ENCODE measurements at regions not wholly inside any gene's neighbourhood (a gene's known extent, or its start where the extent isn't known, plus 50 kb on each side); places are given as distances from the start of the nearest gene placed in this dataset.

DNA sequence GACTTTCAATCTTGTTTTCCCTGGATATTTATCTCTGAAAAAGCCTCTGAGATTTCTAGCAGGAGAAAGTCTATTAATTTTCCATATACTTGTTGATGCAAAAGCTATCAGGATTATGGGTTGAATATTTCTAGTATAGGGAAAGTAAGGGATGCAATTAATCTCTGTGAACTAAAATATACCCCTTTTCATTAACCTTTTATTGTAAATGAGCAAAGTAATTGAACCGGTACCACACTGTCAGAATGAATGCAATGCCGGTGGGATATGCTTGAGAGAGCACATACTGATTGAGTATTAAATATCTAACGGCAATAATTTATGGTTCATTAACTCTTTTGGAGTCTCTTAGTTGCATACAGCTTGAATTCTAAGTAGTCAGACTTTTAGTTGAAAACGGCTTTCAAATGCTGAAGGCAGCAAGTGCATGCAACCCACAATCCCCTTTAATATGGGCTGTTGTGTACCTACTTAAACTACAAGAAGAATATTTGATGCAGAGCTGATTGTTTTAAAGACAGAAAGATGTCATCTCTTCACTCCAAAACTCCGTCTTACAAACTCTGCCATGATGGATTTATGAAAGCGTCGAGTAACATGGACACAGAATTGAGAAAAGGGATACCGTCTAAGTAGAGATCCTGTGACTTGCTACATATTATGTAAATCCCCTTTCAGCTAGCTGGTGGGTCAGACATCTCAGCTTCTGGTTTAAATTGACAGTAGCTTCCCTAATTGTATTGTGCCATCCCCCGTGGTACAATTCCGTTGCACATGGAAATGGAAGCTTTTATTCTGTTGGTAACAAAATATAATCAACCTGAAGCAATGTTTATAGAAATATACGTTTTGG, 141.3 kb upstream of the CDH8 start:
- no peaks in the 10 kb centered on the region for H3K4me1 Mint-ChIP-seq (ENCODE audit: low read depth)
- ChIA-PET POLR2A (no interaction called here), CTCF (no interaction called here)
- Histone ChIP-seq H3K27me3 (ENCODE audit: control insufficient read depth in 1 of 2, insufficient read depth in 2 of 2, low read length in 2 of 2) (no peaks in the 10 kb centered on the region), H3K4me3 (ENCODE audit: low read length) (no peak overlapping the region), H3K4me1 (ENCODE audit: insufficient read depth, low read length) (no peaks in the 10 kb centered on the region), H3K36me3 (ENCODE audit: insufficient read depth, low read length) (no peaks in the 10 kb centered on the region), H3K9me3 (ENCODE audit: control insufficient read depth in 1 of 2, insufficient read depth in 1 of 2, low read length in 2 of 2) (no peaks in the 10 kb centered on the region), H3K27ac (ENCODE audit: low read depth in 1 of 2, low read length in 2 of 2) (no peak overlapping the region)
- H3K27me3 Mint-ChIP-seq, result no peaks in the 10 kb centered on the region
- intact Hi-C loops (cut with DNase I, micrococcal nuclease), result no loop called here
- TF ChIP-seq CTCF (IDR thresholded peaks at IDR 0.05), result no peak
- no peak for DNase-seq
- no peaks in the 10 kb centered on the region for H3K36me3 Mint-ChIP-seq (ENCODE audit: low read depth)
- ATAC-seq (ENCODE audit: poor library complexity), result no peak
- peaks cover 16% of the 10 kb centered on the region for H3K9me3 Mint-ChIP-seq
- H3K27ac Mint-ChIP-seq, result no peak overlapping the region
- no peak overlapping the region for H3K4me3 Mint-ChIP-seq

DNA sequence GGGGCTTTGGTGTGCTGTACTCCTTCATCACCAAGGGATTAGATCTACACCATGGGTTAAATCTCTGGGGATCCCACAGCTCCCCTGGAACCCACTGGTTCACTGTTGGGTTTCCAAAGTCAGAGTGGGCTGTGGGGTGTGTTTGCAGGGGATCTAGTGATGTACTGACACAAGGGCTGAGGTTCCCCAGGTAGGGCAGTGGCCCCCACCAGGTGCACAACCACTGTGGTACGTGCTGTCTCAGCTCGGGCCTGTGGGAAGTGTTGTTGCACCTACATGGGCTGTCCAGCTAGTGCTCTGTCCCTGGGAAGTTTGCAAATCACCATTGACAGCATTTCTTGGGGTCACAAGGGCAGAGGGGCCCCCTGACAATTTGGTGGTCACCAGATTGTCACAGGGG, 134.4 kb upstream of the CDH8 start:
- Mint-ChIP-seq H3K9me3 (peaks cover 28% of the 10 kb centered on the region), H3K27ac (no peak overlapping the region), H3K27me3 (no peaks in the 10 kb centered on the region), H3K4me1 (ENCODE audit: low read depth) (no peaks in the 10 kb centered on the region), H3K4me3 (no peak overlapping the region), H3K36me3 (ENCODE audit: low read depth) (no peaks in the 10 kb centered on the region)
- no peak overlapping the region for H3K27ac ChIP-seq (ENCODE audit: low read depth in 1 of 2, low read length in 2 of 2)
- ATAC-seq (ENCODE audit: poor library complexity), result no peak
- H3K36me3 ChIP-seq (ENCODE audit: insufficient read depth, low read length), result no peaks in the 10 kb centered on the region
- H3K4me1 ChIP-seq (ENCODE audit: insufficient read depth, low read length), result no peaks in the 10 kb centered on the region
- ChIA-PET POLR2A (no interaction called here), CTCF (no interaction called here)
- H3K4me3 ChIP-seq (ENCODE audit: low read length), result no peak overlapping the region
- H3K27me3 ChIP-seq (ENCODE audit: control insufficient read depth in 1 of 2, insufficient read depth in 2 of 2, low read length in 2 of 2), result no peaks in the 10 kb centered on the region
- H3K9me3 ChIP-seq (ENCODE audit: control insufficient read depth in 1 of 2, insufficient read depth in 1 of 2, low read length in 2 of 2), result peaks cover 0 to 11% of the 10 kb centered on the region in 2 experiments
- no peak for TF ChIP-seq CTCF (IDR thresholded peaks at IDR 0.05)
- DNase-seq, result no peak
- intact Hi-C loops (cut with DNase I, micrococcal nuclease), result no loop called here

GRCh38 chr16:62167551-62167950, 131.3 kb upstream of the CDH8 start:
- no peaks in the 10 kb centered on the region for H3K4me1 ChIP-seq (ENCODE audit: insufficient read depth, low read length)
- peaks cover 30% of the 10 kb centered on the region for H3K9me3 Mint-ChIP-seq
- H3K4me3 ChIP-seq (ENCODE audit: low read length), result no peak overlapping the region
- H3K4me3 Mint-ChIP-seq, result no peak overlapping the region
- peaks cover 0 to 16% of the 10 kb centered on the region in 2 experiments for H3K9me3 ChIP-seq (ENCODE audit: control insufficient read depth in 1 of 2, insufficient read depth in 1 of 2, low read length in 2 of 2)
- H3K36me3 ChIP-seq (ENCODE audit: insufficient read depth, low read length), result no peaks in the 10 kb centered on the region
- H3K27ac ChIP-seq (ENCODE audit: low read depth in 1 of 2, low read length in 2 of 2), result no peak overlapping the region
- no peak overlapping the region for H3K27ac Mint-ChIP-seq
- H3K4me1 Mint-ChIP-seq (ENCODE audit: low read depth), result no peaks in the 10 kb centered on the region
- no peaks in the 10 kb centered on the region for H3K27me3 Mint-ChIP-seq
- CTCF ChIA-PET, result no interaction called here
- no peak for ATAC-seq (ENCODE audit: poor library complexity)
- TF ChIP-seq CTCF (IDR thresholded peaks at IDR 0.05), result no peak
- POLR2A ChIA-PET, result no interaction called here
- no peak for DNase-seq
- intact Hi-C loops (cut with DNase I, micrococcal nuclease), result no loop called here
- H3K27me3 ChIP-seq (ENCODE audit: control insufficient read depth in 1 of 2, insufficient read depth in 2 of 2, low read length in 2 of 2), result no peaks in the 10 kb centered on the region
- H3K36me3 Mint-ChIP-seq (ENCODE audit: low read depth), result no peaks in the 10 kb centered on the region

Measured in CD4-positive, alpha-beta T cell (primary cell).